Stomach (tissue), 4 donors: ENCODE measurements at regions not wholly inside any gene's neighbourhood (a gene's known extent, or its start where the extent isn't known, plus 50 kb on each side); places are given as distances from the start of the nearest gene placed in this dataset.

ENCODE experiments used
- EP300 ChIP-seq: sonication (generic); formaldehyde crosslinking; IDR thresholded peaks from one replicate; pipeline ENCODE4 v1.6.1; 2017; ENCODE audit warnings: antibody characterized with exemption
- POLR2AphosphoS5 ChIP-seq, 3 donors: sonication (generic); formaldehyde crosslinking; IDR thresholded peaks; one replicate each; pipeline ENCODE4 v1.6.1; 2016; ENCODE audit warnings: antibody characterized with exemption in 3 of 3

GRCh38 chr9:89789922-89790510 lies 185.2 kb downstream of the GADD45G start:
- no peak for TF ChIP-seq POLR2AphosphoS5 (IDR thresholded peaks at IDR 0.05)
- no peak for TF ChIP-seq EP300
